HEK293T (cell line): ENCODE measurements at regions not wholly inside any gene's neighbourhood (a gene's known extent, or its start where the extent isn't known, plus 50 kb on each side); places are given as distances from the start of the nearest gene placed in this dataset.

Source experiments
- CTCF ChIA-PET: fragments of 350-600 bp; formaldehyde crosslinking; extraction: SDS; loops from one replicate; lab custom pipeline; 2021; ENCODE audit warnings: antibody characterized with exemption, inconsistent platforms; lab: Yijun Ruan, JAX
- POLR2A ChIA-PET: fragments of 350-600 bp; formaldehyde crosslinking; extraction: SDS; loops from one replicate; lab custom pipeline; 2020; ENCODE audit warnings: antibody characterized with exemption, inconsistent platforms; lab: Yijun Ruan, JAX
- DNase-seq: peaks from one replicate; pipeline ENCODE4 v3.0.0; 2012; ENCODE audit warnings: mixed read lengths; ENCODE audit errors: extremely low spot score
- ARNT ChIP-seq: fragments of 450-650 bp; IDR thresholded peaks from 2 replicates; pipeline ENCODE4 v1.6.1; 2017; ENCODE audit warnings: mild to moderate bottlenecking
- BHLHE40 ChIP-seq: fragments of 450-650 bp; IDR thresholded peaks from 2 replicates; pipeline ENCODE4 v1.6.1; 2016; ENCODE audit warnings: mild to moderate bottlenecking, moderate library complexity, borderline replicate concordance
- CTBP1 ChIP-seq: fragments of 450-650 bp; IDR thresholded peaks from 2 replicates; pipeline ENCODE4 v1.6.1; 2016; ENCODE audit warnings: borderline replicate concordance
- ELF4 ChIP-seq: fragments of 450-650 bp; IDR thresholded peaks from 2 replicates; pipeline ENCODE4 v1.6.1; 2017; ENCODE audit warnings: antibody characterized with exemption
- FOXA1 ChIP-seq: fragments of 450-650 bp; IDR thresholded peaks from 2 replicates; pipeline ENCODE4 v1.6.1; 2016; ENCODE audit warnings: mild to moderate bottlenecking
- FOXK2 ChIP-seq: fragments of 450-650 bp; IDR thresholded peaks from 2 replicates; pipeline ENCODE4 v1.6.1; 2016; ENCODE audit warnings: mild to moderate bottlenecking
- FOXM1 ChIP-seq: fragments of 450-650 bp; IDR thresholded peaks from 2 replicates; pipeline ENCODE4 v1.6.1; 2017; ENCODE audit warnings: mild to moderate bottlenecking, borderline replicate concordance
- HDGF ChIP-seq: fragments of 450-650 bp; IDR thresholded peaks from 2 replicates; pipeline ENCODE4 v1.6.1; 2017; ENCODE audit warnings: antibody characterized with exemption, borderline replicate concordance
- L3MBTL2 ChIP-seq: fragments of 450-650 bp; conservative IDR thresholded peaks from 2 replicates; pipeline ENCODE4 v1.6.1; 2016; ENCODE audit warnings: mild to moderate bottlenecking
- LEF1 ChIP-seq: fragments of 450-650 bp; IDR thresholded peaks from 2 replicates; pipeline ENCODE4 v1.6.1; 2017; ENCODE audit warnings: mild to moderate bottlenecking, borderline replicate concordance
- NFRKB ChIP-seq: fragments of 450-650 bp; IDR thresholded peaks from 2 replicates; pipeline ENCODE4 v1.6.1; 2016; ENCODE audit warnings: mild to moderate bottlenecking, moderate library complexity
- PKNOX1 ChIP-seq: fragments of 450-650 bp; IDR thresholded peaks from 2 replicates; pipeline ENCODE4 v1.6.1; 2016
- SP1 ChIP-seq: fragments of 450-650 bp; IDR thresholded peaks from 2 replicates; pipeline ENCODE4 v1.6.1; 2017
- SUZ12 ChIP-seq: fragments of 450-650 bp; IDR thresholded peaks from 2 replicates; pipeline ENCODE4 v1.6.1; 2016; ENCODE audit warnings: mild to moderate bottlenecking
- TARDBP ChIP-seq: fragments of 450-650 bp; IDR thresholded peaks from 2 replicates; pipeline ENCODE4 v1.6.1; 2016
- ZNF384 ChIP-seq: fragments of 450-650 bp; IDR thresholded peaks from 2 replicates; pipeline ENCODE4 v1.6.1; 2016

- ChIA-PET POLR2A (interaction anchor here (0.9 to 2.1 kb wide), 2 partner anchors 51 to 101 kb away, joined by 3 to 6 read pairs; partner anchors contain the start of gene EZR), CTCF (no interaction called here)
- no peak for TF ChIP-seq ZNF384
- no peak for TF ChIP-seq L3MBTL2
- TF ChIP-seq FOXK2 = no peak
- DNase-seq = no peak
Observed at GRCh38 chr6:158920311-158920905, 79.6 kb downstream of the RSPH3 start.

- DNase-seq = no peak
- ChIA-PET POLR2A (interaction anchor here (1.2 to 2.1 kb wide), 2 partner anchors 51 to 80 kb away, joined by 4 to 6 read pairs; partner anchors contain the start of gene RSPH3), CTCF (no interaction called here)
- no peak for TF ChIP-seq TARDBP
- TF ChIP-seq FOXM1 = no peak
- no peak for TF ChIP-seq FOXK2
- no peak for TF ChIP-seq LEF1
- TF ChIP-seq SUZ12 = no peak
- TF ChIP-seq ELF4 = no peak
- TF ChIP-seq SP1 = no peak
- no peak for TF ChIP-seq HDGF
- no peak for TF ChIP-seq NFRKB
- no peak for TF ChIP-seq ZNF384
Observed at GRCh38 chr6:158919865-158920264, 80.1 kb downstream of the RSPH3 start.

GRCh38 chr6:158916617-158917016 is 83.4 kb downstream of the RSPH3 start:
- ChIA-PET CTCF (no interaction called here), POLR2A (interaction anchor here (1.7 kb wide), 1 partner anchor 47 kb away, joined by 4 read pairs; no protein-coding TSS in a partner anchor)
- DNase-seq = no peak
- TF ChIP-seq ELF4 = no peak
- TF ChIP-seq FOXK2 = no peak
- no peak for TF ChIP-seq ZNF384
- no peak for TF ChIP-seq BHLHE40
- no peak for TF ChIP-seq L3MBTL2
- TF ChIP-seq TARDBP = no peak
- TF ChIP-seq FOXM1 = no peak
- TF ChIP-seq HDGF = no peak
- TF ChIP-seq FOXA1 = no peak
- no peak for TF ChIP-seq PKNOX1
- TF ChIP-seq NFRKB = no peak
- TF ChIP-seq ARNT = no peak
- TF ChIP-seq CTBP1 = no peak
- no peak for TF ChIP-seq LEF1

- ChIA-PET POLR2A (interaction anchor here (0.6 to 0.7 kb wide), 2 partner anchors 20 to 166 kb away, joined by 3 read pairs; no protein-coding TSS in a partner anchor), CTCF (no interaction called here)
- no peak for DNase-seq
- TF ChIP-seq NFRKB = no peak
Observed at GRCh38 chr6:158914923-158915322, 85.1 kb downstream of the RSPH3 start.

- ChIA-PET POLR2A (no interaction called here), CTCF (interaction anchor here (0.5 kb wide), 1 partner anchor 28 kb away, joined by 3 read pairs; no protein-coding TSS in a partner anchor)
- DNase-seq = no peak
- TF ChIP-seq CTBP1 (no peak), FOXM1 (no peak), ARNT (no peak), LEF1 (no peak), FOXA1 (no peak), NFRKB (no peak), SUZ12 (no peak), BHLHE40 (no peak), L3MBTL2 (no peak), PKNOX1 (no peak), ZNF384 (no peak)
Observed at GRCh38 chr6:158913580-158913979, 86.4 kb downstream of the RSPH3 start.

GRCh38 chr6:158912655-158913054 is 87.3 kb downstream of the RSPH3 start:
- ChIA-PET CTCF (interaction anchor here (0.8 kb wide), 1 partner anchor 9 kb away, joined by 9 read pairs; no protein-coding TSS in a partner anchor), POLR2A (no interaction called here)
- DNase-seq = no peak
- TF ChIP-seq ZNF384 (no peak), TARDBP (no peak)

- no peak for DNase-seq
- TF ChIP-seq FOXK2 (no peak), FOXM1 (no peak), ZNF384 (no peak), NFRKB (no peak), CTBP1 (no peak), PKNOX1 (no peak)
- ChIA-PET CTCF (interaction anchor here (0.7 to 0.8 kb wide), 2 partner anchors 10 to 193 kb away, joined by 3 to 9 read pairs; no protein-coding TSS in a partner anchor), POLR2A (no interaction called here)
Observed at GRCh38 chr6:158911746-158912480, 88.1 kb downstream of the RSPH3 start.
